ENCODE measurements at regions not wholly inside any gene's neighbourhood (a gene's known extent, or its start where the extent isn't known, plus 50 kb on each side); places are given as distances from the start of the nearest gene placed in this dataset.

DNA sequence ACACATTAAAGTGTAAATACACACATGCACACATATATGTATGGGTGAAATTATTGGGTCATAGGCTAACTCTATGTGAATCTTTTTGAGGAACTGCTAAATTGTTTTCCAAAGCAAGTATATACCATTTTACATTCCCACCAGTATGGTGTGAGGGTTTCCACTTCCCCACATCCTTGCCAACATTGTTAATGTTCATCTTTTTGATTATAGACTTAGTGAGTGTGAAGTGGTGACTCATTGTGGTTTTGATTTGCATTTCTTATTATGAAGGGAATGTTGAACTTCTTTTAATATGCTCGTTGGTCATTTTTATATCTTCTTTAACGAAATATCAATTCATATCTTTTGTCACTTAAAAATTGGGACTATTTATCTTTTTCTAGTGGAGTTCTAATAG is 181.8 kb upstream of the GCFC2 start:
- no peak for TF ChIP-seq POLR2A (IDR thresholded peaks at IDR 0.05)
- TF ChIP-seq, protein P1, sequence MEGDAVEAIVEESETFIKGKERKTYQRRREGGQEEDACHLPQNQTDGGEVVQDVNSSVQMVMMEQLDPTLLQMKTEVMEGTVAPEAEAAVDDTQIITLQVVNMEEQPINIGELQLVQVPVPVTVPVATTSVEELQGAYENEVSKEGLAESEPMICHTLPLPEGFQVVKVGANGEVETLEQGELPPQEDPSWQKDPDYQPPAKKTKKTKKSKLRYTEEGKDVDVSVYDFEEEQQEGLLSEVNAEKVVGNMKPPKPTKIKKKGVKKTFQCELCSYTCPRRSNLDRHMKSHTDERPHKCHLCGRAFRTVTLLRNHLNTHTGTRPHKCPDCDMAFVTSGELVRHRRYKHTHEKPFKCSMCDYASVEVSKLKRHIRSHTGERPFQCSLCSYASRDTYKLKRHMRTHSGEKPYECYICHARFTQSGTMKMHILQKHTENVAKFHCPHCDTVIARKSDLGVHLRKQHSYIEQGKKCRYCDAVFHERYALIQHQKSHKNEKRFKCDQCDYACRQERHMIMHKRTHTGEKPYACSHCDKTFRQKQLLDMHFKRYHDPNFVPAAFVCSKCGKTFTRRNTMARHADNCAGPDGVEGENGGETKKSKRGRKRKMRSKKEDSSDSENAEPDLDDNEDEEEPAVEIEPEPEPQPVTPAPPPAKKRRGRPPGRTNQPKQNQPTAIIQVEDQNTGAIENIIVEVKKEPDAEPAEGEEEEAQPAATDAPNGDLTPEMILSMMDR (IDR thresholded peaks at IDR 0.05), result no peak

Data from right lobe of liver (tissue), 4 donors.